HCT116 (cell line): ENCODE measurements at regions not wholly inside any gene's neighbourhood (a gene's known extent, or its start where the extent isn't known, plus 50 kb on each side); places are given as distances from the start of the nearest gene placed in this dataset.

Experiments used
- ATAC-seq: fragments of 200-7000 bp; cut with Tn5 transposase; 2 replicates; pipeline ENCODE4 v1.9.1; 2020; ENCODE audit warnings: mild to moderate bottlenecking, moderate library complexity
- BruUV-seq: library from RNA; stranded (reverse); fragments of 400-500 nt; replicated peaks from 2 replicates; lab custom pipeline; 2021; lab: Mats Ljungman, UMichigan
- CTCF ChIA-PET: fragments of 300-600 bp; sonication (Branson Sonifier 250); formaldehyde crosslinking; loops from one replicate; lab custom pipeline; 2021; ENCODE audit warnings: antibody characterized with exemption; lab: Charles Lee
- POLR2A ChIA-PET: fragments of 300-600, 350-600 bp; sonication (Branson Sonifier 250); formaldehyde crosslinking; loops from one replicate; lab custom pipeline; 2021; ENCODE audit warnings: antibody characterized with exemption; lab: Charles Lee
- RAD21 ChIA-PET, 2 experiments: fragments of 300-600 bp; sonication (Branson Sonifier 250); formaldehyde crosslinking; loops; one replicate each; lab custom pipeline; 2023; ENCODE audit warnings: low total read pairs in 2 of 2; ENCODE audit not compliant: uncharacterized antibody in 2 of 2, unreplicated experiment in 2 of 2, low non-redundant PET in 1 of 2; lab: Charles Lee
- DNase-seq: peaks from one replicate; pipeline ENCODE4 v3.0.0-alpha.2; 2010; ENCODE audit warnings: low read depth, low spot score
- H2AFZ ChIP-seq: fragments of 200-600 bp; shearing (Covaris generic), sonication (generic); 2 replicates; pipeline ENCODE4 v1.6.1; 2017; ENCODE audit warnings: low read depth, mixed run types, mixed read lengths, antibody characterized with exemption, low read length; ENCODE audit not compliant: poor library complexity, severe bottlenecking
- H3K27ac ChIP-seq: 2 replicates; pipeline ENCODE4 v1.5.1; 2012; ENCODE audit warnings: low read depth, low read length
- H3K27me3 ChIP-seq: fragments of 200-600 bp; sonication (generic); 2 replicates; pipeline ENCODE4 v1.6.1; 2016; ENCODE audit warnings: mixed run types, low read length, mixed read lengths; ENCODE audit not compliant: insufficient read depth
- H3K36me3 ChIP-seq, 2 experiments: fragments of 200-500 bp in 1 of 2; fragments of 200-600 bp in 1 of 2; sonication (Bioruptor generic) in 1 of 2; sonication (generic) in 1 of 2; 2 replicates each; pipeline versions ENCODE4 v1.5.1 to v1.6.1; 2014 to 2016; ENCODE audit warnings: low read length in 2 of 2, inconsistent platforms in 1 of 2, mixed read lengths in 1 of 2, mixed run types in 1 of 2; ENCODE audit not compliant: insufficient read depth in 2 of 2, control insufficient read depth in 1 of 2
- H3K4me1 ChIP-seq, 2 experiments: fragments of 200-600 bp in 1 of 2; sonication (generic) in 1 of 2; 2 replicates each; pipeline versions ENCODE4 v1.5.1 to v1.6.1; 2012 to 2017; ENCODE audit warnings: low read length in 2 of 2, inconsistent platforms in 1 of 2, mild to moderate bottlenecking in 1 of 2, mixed read lengths in 1 of 2, mixed run types in 1 of 2, moderate library complexity in 1 of 2; ENCODE audit not compliant: insufficient read depth in 2 of 2, control insufficient read depth in 1 of 2
- H3K4me2 ChIP-seq: fragments of 200-600 bp; sonication (generic); 2 replicates; pipeline ENCODE4 v1.6.1; 2017; ENCODE audit warnings: mixed run types, low read length, mixed read lengths
- H3K4me3 ChIP-seq, 2 experiments: fragments of 200-600 bp in 1 of 2; sonication (generic) in 1 of 2; replicated peaks in 1 of 2; 2 replicates each; pipeline ENCODE4 v1.5.1; 2011 to 2016; ENCODE audit warnings: low read length in 2 of 2, control low read depth in 1 of 2, low read depth in 1 of 2, mild to moderate bottlenecking in 1 of 2, mixed read lengths in 1 of 2, mixed run types in 1 of 2
- H3K79me2 ChIP-seq: fragments of 200-600 bp; sonication (generic); 2 replicates; pipeline ENCODE4 v1.6.1; 2017; ENCODE audit warnings: mild to moderate bottlenecking, mixed run types, low read length, moderate library complexity, mixed read lengths; ENCODE audit not compliant: insufficient read depth
- H3K9ac ChIP-seq: fragments of 200-600 bp; sonication (generic); 2 replicates; pipeline ENCODE4 v1.6.1; 2016; ENCODE audit warnings: low read length, mixed read lengths
- H3K9me2 ChIP-seq: fragments of 200-600 bp; sonication (generic), shearing (Covaris generic); 2 replicates; pipeline ENCODE4 v1.6.1; 2017; ENCODE audit warnings: mixed run types, mild to moderate bottlenecking, moderate library complexity; ENCODE audit not compliant: insufficient read depth
- H3K9me3 ChIP-seq, 2 experiments: fragments of 200-500 bp in 1 of 2; fragments of 200-600 bp in 1 of 2; sonication (Bioruptor generic) in 1 of 2; sonication (generic) in 1 of 2; 2 replicates each; pipeline ENCODE4 v1.6.1; 2014 to 2017; ENCODE audit warnings: low read length in 2 of 2, mixed read lengths in 2 of 2, inconsistent platforms in 1 of 2, low read depth in 1 of 2, mild to moderate bottlenecking in 1 of 2, mixed run types in 1 of 2, moderate library complexity in 1 of 2; ENCODE audit not compliant: control insufficient read depth in 1 of 2, insufficient read depth in 1 of 2
- H4K20me1 ChIP-seq: fragments of 200-600 bp; sonication (generic), shearing (Covaris generic); 2 replicates; pipeline ENCODE4 v1.6.1; 2017; ENCODE audit warnings: mixed run types, mild to moderate bottlenecking, moderate library complexity; ENCODE audit not compliant: insufficient read depth
- CBX3 ChIP-seq: IDR thresholded peaks from 2 replicates; pipeline ENCODE4 v1.6.1; 2012; ENCODE audit warnings: low read depth
- CEBPB ChIP-seq: IDR thresholded peaks from 2 replicates; pipeline ENCODE4 v1.6.1; 2012; ENCODE audit warnings: low read depth
- EGR1 ChIP-seq: IDR thresholded peaks from 2 replicates; pipeline ENCODE4 v1.6.1; 2012; ENCODE audit warnings: low read depth
- ELF1 ChIP-seq: IDR thresholded peaks from 2 replicates; pipeline ENCODE4 v1.6.1; 2012; ENCODE audit warnings: low read depth, borderline replicate concordance
- JUND ChIP-seq: IDR thresholded peaks from 2 replicates; pipeline ENCODE4 v1.6.1; 2012
- POLR2A ChIP-seq: IDR thresholded peaks from 2 replicates; pipeline ENCODE4 v1.7.0; 2011; ENCODE audit warnings: borderline replicate concordance; ENCODE audit not compliant: insufficient read depth, insufficient read length; ENCODE audit errors: extremely low read depth
- RAD21 ChIP-seq: IDR thresholded peaks from 2 replicates; pipeline ENCODE4 v1.6.1; 2012; ENCODE audit warnings: low read depth, mild to moderate bottlenecking
- SP1 ChIP-seq: IDR thresholded peaks from 2 replicates; pipeline ENCODE4 v1.6.1; 2012; ENCODE audit warnings: low read depth
- TCF7L2 ChIP-seq: IDR thresholded peaks from 2 replicates; pipeline ENCODE4 v1.7.0; 2011; ENCODE audit warnings: borderline replicate concordance, inconsistent platforms; ENCODE audit not compliant: insufficient read depth, insufficient read length; ENCODE audit errors: extremely low read depth
- ZFX ChIP-seq: fragments of 450-650 bp; IDR thresholded peaks from 2 replicates; pipeline ENCODE4 v1.6.1; 2017
- ZNF274 ChIP-seq: fragments of 200-500 bp; sonication (Bioruptor generic); IDR thresholded peaks from 2 replicates; pipeline ENCODE4 v1.6.1; 2014; ENCODE audit warnings: mild to moderate bottlenecking, low read depth, low read length, inconsistent platforms
- intact Hi-C: fragments of 100-400 bp; cut with micrococcal nuclease; formaldehyde crosslinking; loops from 2 replicates; pipeline ENCODE4 v1.10.0; 2022
- TF ChIP-seq, protein P1 (sequence below): IDR thresholded peaks from 2 replicates; pipeline ENCODE4 v1.6.1; 2012
- TF ChIP-seq, protein P2 (sequence below): IDR thresholded peaks from 2 replicates; pipeline ENCODE4 v1.6.1; 2011; ENCODE audit warnings: mild to moderate bottlenecking, low read length, moderate library complexity; ENCODE audit not compliant: insufficient replicate concordance; ENCODE audit errors: extremely low read depth

DNA sequence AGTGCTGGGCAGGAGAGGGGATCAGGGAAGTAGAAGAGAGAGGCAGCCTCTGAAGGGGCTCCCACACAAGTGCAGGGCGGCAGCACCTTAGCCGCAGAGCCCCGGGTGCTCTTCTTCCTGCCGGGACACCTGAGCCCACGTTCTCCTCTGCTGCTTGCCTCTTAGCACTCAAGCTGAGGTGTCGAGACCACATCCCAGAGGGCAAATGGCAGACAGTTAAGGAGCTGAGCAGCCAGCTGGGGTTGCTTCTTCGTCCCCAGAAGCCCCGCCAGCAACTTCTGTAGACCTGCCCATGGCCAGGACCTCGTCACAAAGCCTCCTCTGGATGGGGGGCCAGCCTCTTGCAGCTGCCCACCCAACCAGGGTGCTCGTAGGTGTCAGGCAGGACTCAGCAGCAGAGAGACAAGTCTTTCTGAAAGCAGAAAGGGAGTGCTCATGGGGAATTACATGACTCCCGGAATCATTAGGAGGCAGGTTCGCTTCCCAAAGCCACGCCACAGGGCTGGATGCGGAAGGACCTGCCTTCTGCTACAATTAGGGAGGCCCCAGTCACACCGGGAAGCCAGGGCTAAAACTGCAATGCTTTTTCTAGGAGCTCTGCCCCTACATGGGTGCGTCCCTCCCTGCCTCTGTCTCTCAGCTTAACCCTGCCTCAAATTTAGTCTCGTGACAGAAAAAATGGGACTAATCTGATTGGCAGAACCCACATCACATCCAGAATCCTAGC is 141.4 kb upstream of the RAB4A start:
- Histone ChIP-seq H3K36me3 (no peaks in the 10 kb centered on the region), H3K27me3 (0 out of 2 replicates have a peak, but pooled peaks cover 3% of the 10 kb centered on the region), H4K20me1 (no peaks in the 10 kb centered on the region), H2AFZ (no peak overlapping the region), H3K9ac (no peak overlapping the region), H3K9me2 (no peaks in the 10 kb centered on the region), H3K4me2 (no peak overlapping the region), H3K4me1 (peaks cover 0 to 5% of the 10 kb centered on the region in 2 experiments; a peak in 1 of 4 replicates), H3K27ac (no peak overlapping the region), H3K79me2 (no peaks in the 10 kb centered on the region), H3K4me3 (no peak overlapping the region), H3K9me3 (no peaks in the 10 kb centered on the region)
- ATAC-seq = no peak
- intact Hi-C loops = no loop called here
- ChIA-PET POLR2A (no interaction called here), CTCF (no interaction called here), RAD21 (no interaction called here)
- no TSS peak for BruUV-seq
- no peak for TF ChIP-seq POLR2A
- TF ChIP-seq CBX3 = no peak
- TF ChIP-seq EGR1 = no peak
- TF ChIP-seq ZFX = no peak
- TF ChIP-seq SP1 = no peak
- TF ChIP-seq JUND = no peak
- TF ChIP-seq TCF7L2 = no peak
- TF ChIP-seq, protein P1, sequence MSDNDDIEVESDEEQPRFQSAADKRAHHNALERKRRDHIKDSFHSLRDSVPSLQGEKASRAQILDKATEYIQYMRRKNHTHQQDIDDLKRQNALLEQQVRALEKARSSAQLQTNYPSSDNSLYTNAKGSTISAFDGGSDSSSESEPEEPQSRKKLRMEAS = no peak
- no peak for TF ChIP-seq CEBPB
- TF ChIP-seq ZNF274 = no peak
- no peak for TF ChIP-seq RAD21
- TF ChIP-seq ELF1 = no peak
- TF ChIP-seq, protein P2, sequence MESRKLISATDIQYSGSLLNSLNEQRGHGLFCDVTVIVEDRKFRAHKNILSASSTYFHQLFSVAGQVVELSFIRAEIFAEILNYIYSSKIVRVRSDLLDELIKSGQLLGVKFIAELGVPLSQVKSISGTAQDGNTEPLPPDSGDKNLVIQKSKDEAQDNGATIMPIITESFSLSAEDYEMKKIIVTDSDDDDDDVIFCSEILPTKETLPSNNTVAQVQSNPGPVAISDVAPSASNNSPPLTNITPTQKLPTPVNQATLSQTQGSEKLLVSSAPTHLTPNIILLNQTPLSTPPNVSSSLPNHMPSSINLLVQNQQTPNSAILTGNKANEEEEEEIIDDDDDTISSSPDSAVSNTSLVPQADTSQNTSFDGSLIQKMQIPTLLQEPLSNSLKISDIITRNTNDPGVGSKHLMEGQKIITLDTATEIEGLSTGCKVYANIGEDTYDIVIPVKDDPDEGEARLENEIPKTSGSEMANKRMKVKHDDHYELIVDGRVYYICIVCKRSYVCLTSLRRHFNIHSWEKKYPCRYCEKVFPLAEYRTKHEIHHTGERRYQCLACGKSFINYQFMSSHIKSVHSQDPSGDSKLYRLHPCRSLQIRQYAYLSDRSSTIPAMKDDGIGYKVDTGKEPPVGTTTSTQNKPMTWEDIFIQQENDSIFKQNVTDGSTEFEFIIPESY = no peak
- no peak for DNase-seq
